ENCODE measurements at regions not wholly inside any gene's neighbourhood (a gene's known extent, or its start where the extent isn't known, plus 50 kb on each side); places are given as distances from the start of the nearest gene placed in this dataset.
"Not testable (repeated sequence)": the region's sequence is repeated elsewhere in the genome, so short reads cannot be mapped to it uniquely, and the experiment has no call there.

- Histone ChIP-seq H3K9me2 (replicated peaks; ENCODE audit: control insufficient read depth, low read length) (no peaks in the 10 kb centered on the region), H3K36me3 (ENCODE audit: control insufficient read depth, low read length) (no peaks in the 10 kb centered on the region), H3K27me3 (ENCODE audit: control insufficient read depth, low read length) (no peaks in the 10 kb centered on the region), H3F3A (ENCODE audit: control insufficient read depth, insufficient read depth) (no peaks in the 10 kb centered on the region), H3K27ac (ENCODE audit: low read depth, low read length) (no peak overlapping the region), H3K4me1 (ENCODE audit: control insufficient read depth, low read length) (no peaks in the 10 kb centered on the region), H4K20me1 (ENCODE audit: control insufficient read depth, insufficient read depth, low read depth, low read length) (no peaks in the 10 kb centered on the region), H3K4me2 (ENCODE audit: low read length) (no peak overlapping the region), H3K4me3 (ENCODE audit: low read length) (no peak overlapping the region), H3K9me3 (ENCODE audit: control insufficient read depth, insufficient read depth, low read length) (no peaks in the 10 kb centered on the region; the same call in 1 of the 2 replicates), H3K79me2 (ENCODE audit: control insufficient read depth, low read length) (no peaks in the 10 kb centered on the region)
- TF ChIP-seq CTCF (IDR thresholded peaks at IDR 0.05; ENCODE audit: low read depth, low read length, poor library complexity, severe bottlenecking) (no peak), EZH2phosphoT487 (IDR thresholded peaks at IDR 0.05; ENCODE audit: borderline replicate concordance, low read length) (no peak)
Observed at GRCh38 chr1:82062206-82062605, 261.5 kb downstream of the ADGRL2 start.

GRCh38 chr1:82059959-82060358 is 259.2 kb downstream of the ADGRL2 start:
- Histone ChIP-seq H3K36me3 (ENCODE audit: control insufficient read depth, low read length) (no peaks in the 10 kb centered on the region), H3K4me2 (ENCODE audit: low read length) (no peak overlapping the region), H3K27ac (ENCODE audit: low read depth, low read length) (no peak overlapping the region), H3K27me3 (ENCODE audit: control insufficient read depth, low read length) (no peaks in the 10 kb centered on the region), H3K4me3 (ENCODE audit: low read length) (no peak overlapping the region), H3K9me2 (replicated peaks; ENCODE audit: control insufficient read depth, low read length) (no peaks in the 10 kb centered on the region), H4K20me1 (ENCODE audit: control insufficient read depth, insufficient read depth, low read depth, low read length) (no peaks in the 10 kb centered on the region), H3K9me3 (ENCODE audit: control insufficient read depth, insufficient read depth, low read length) (no peaks in the 10 kb centered on the region; the same call in 1 of the 2 replicates), H3K79me2 (ENCODE audit: control insufficient read depth, low read length) (no peaks in the 10 kb centered on the region), H3F3A (ENCODE audit: control insufficient read depth, insufficient read depth) (no peaks in the 10 kb centered on the region), H3K4me1 (ENCODE audit: control insufficient read depth, low read length) (no peaks in the 10 kb centered on the region)
- no peak for TF ChIP-seq CTCF (IDR thresholded peaks at IDR 0.05; ENCODE audit: low read depth, low read length, poor library complexity, severe bottlenecking)
- TF ChIP-seq EZH2phosphoT487 (IDR thresholded peaks at IDR 0.05; ENCODE audit: borderline replicate concordance, low read length) = no peak

GRCh38 chr1:82057011-82057410 is 256.3 kb downstream of the ADGRL2 start:
- no peak overlapping the region for H3K4me2 ChIP-seq (ENCODE audit: low read length)
- H3K9me2 ChIP-seq (replicated peaks; ENCODE audit: control insufficient read depth, low read length) = no peaks in the 10 kb centered on the region
- no peak for TF ChIP-seq CTCF (IDR thresholded peaks at IDR 0.05; ENCODE audit: low read depth, low read length, poor library complexity, severe bottlenecking)
- no peak for TF ChIP-seq EZH2phosphoT487 (IDR thresholded peaks at IDR 0.05; ENCODE audit: borderline replicate concordance, low read length)
- H3F3A ChIP-seq (ENCODE audit: control insufficient read depth, insufficient read depth) = no peaks in the 10 kb centered on the region
- no peaks in the 10 kb centered on the region for H3K36me3 ChIP-seq (ENCODE audit: control insufficient read depth, low read length)
- no peaks in the 10 kb centered on the region for H3K4me1 ChIP-seq (ENCODE audit: control insufficient read depth, low read length)
- H3K79me2 ChIP-seq (ENCODE audit: control insufficient read depth, low read length) = no peaks in the 10 kb centered on the region
- no peak overlapping the region for H3K27ac ChIP-seq (ENCODE audit: low read depth, low read length)
- H3K4me3 ChIP-seq (ENCODE audit: low read length) = no peak overlapping the region
- H3K27me3 ChIP-seq (ENCODE audit: control insufficient read depth, low read length) = no peaks in the 10 kb centered on the region
- no peaks in the 10 kb centered on the region for H4K20me1 ChIP-seq (ENCODE audit: control insufficient read depth, insufficient read depth, low read depth, low read length)
- H3K9me3 ChIP-seq (ENCODE audit: control insufficient read depth, insufficient read depth, low read length) = no peaks in the 10 kb centered on the region

- not testable (repeated sequence) for H3K27ac ChIP-seq (ENCODE audit: low read depth, low read length); H3K36me3 ChIP-seq (ENCODE audit: control insufficient read depth, low read length); H4K20me1 ChIP-seq (ENCODE audit: control insufficient read depth, insufficient read depth, low read depth, low read length); H3F3A ChIP-seq (ENCODE audit: control insufficient read depth, insufficient read depth); H3K4me3 ChIP-seq (ENCODE audit: low read length); H3K9me2 ChIP-seq (replicated peaks; ENCODE audit: control insufficient read depth, low read length); H3K27me3 ChIP-seq (ENCODE audit: control insufficient read depth, low read length); H3K4me2 ChIP-seq (ENCODE audit: low read length); H3K9me3 ChIP-seq (ENCODE audit: control insufficient read depth, insufficient read depth, low read length); H3K4me1 ChIP-seq (ENCODE audit: control insufficient read depth, low read length); H3K79me2 ChIP-seq (ENCODE audit: control insufficient read depth, low read length)
Observed at GRCh38 chr1:82055375-82055774, 254.6 kb downstream of the ADGRL2 start.
